ENCODE measurements at regions not wholly inside any gene's neighbourhood (a gene's known extent, or its start where the extent isn't known, plus 50 kb on each side); places are given as distances from the start of the nearest gene placed in this dataset.

- Mint-ChIP-seq H3K4me3 (ENCODE audit: unreplicated experiment) (no peak overlapping the region), H3K9me3 (ENCODE audit: low read depth) (peaks cover 5% of the 10 kb centered on the region), H3K36me3 (ENCODE audit: low read depth) (no peaks in the 10 kb centered on the region), H3K27me3 (ENCODE audit: low read depth) (no peaks in the 10 kb centered on the region), H3K4me1 (ENCODE audit: low read depth) (peaks cover 10% of the 10 kb centered on the region), H3K27ac (ENCODE audit: unreplicated experiment) (no peak overlapping the region)
- no peak for DNase-seq (ENCODE audit: low spot score)
- TF ChIP-seq CTCF (IDR thresholded peaks at IDR 0.05) = peak; percentile 14
These were observed 427.8 kb upstream of the ZMIZ1 start for GRCh38 chr10:78640796-78641636.

GRCh38 chr10:78641693-78642092, 427.1 kb upstream of the ZMIZ1 start:
- H3K27ac Mint-ChIP-seq (ENCODE audit: unreplicated experiment) = no peak overlapping the region
- peaks cover 10% of the 10 kb centered on the region for H3K4me1 Mint-ChIP-seq (ENCODE audit: low read depth)
- H3K27me3 Mint-ChIP-seq (ENCODE audit: low read depth) = no peaks in the 10 kb centered on the region
- no peaks in the 10 kb centered on the region for H3K36me3 Mint-ChIP-seq (ENCODE audit: low read depth)
- peaks cover 5% of the 10 kb centered on the region for H3K9me3 Mint-ChIP-seq (ENCODE audit: low read depth)
- no peak overlapping the region for H3K4me3 Mint-ChIP-seq (ENCODE audit: unreplicated experiment)
- TF ChIP-seq CTCF (IDR thresholded peaks at IDR 0.05) = no peak
- no peak for DNase-seq (ENCODE audit: low spot score)

- no peak overlapping the region for H3K4me3 Mint-ChIP-seq (ENCODE audit: unreplicated experiment)
- H3K36me3 Mint-ChIP-seq (ENCODE audit: low read depth) = no peaks in the 10 kb centered on the region
- DNase-seq (ENCODE audit: low spot score) = no peak
- no peak for TF ChIP-seq CTCF (IDR thresholded peaks at IDR 0.05)
- no peak overlapping the region for H3K27ac Mint-ChIP-seq (ENCODE audit: unreplicated experiment)
- peaks cover 10% of the 10 kb centered on the region for H3K4me1 Mint-ChIP-seq (ENCODE audit: low read depth)
- peaks cover 5% of the 10 kb centered on the region for H3K9me3 Mint-ChIP-seq (ENCODE audit: low read depth)
- H3K27me3 Mint-ChIP-seq (ENCODE audit: low read depth) = no peaks in the 10 kb centered on the region
These were observed 426.4 kb upstream of the ZMIZ1 start for GRCh38 chr10:78642269-78642816.

GRCh38 chr10:78643513-78643912, 425.3 kb upstream of the ZMIZ1 start:
- H3K27me3 Mint-ChIP-seq (ENCODE audit: low read depth) = no peaks in the 10 kb centered on the region
- H3K9me3 Mint-ChIP-seq (ENCODE audit: low read depth) = peaks cover 5% of the 10 kb centered on the region
- no peaks in the 10 kb centered on the region for H3K36me3 Mint-ChIP-seq (ENCODE audit: low read depth)
- no peak overlapping the region for H3K27ac Mint-ChIP-seq (ENCODE audit: unreplicated experiment)
- TF ChIP-seq CTCF (IDR thresholded peaks at IDR 0.05) = no peak
- no peak for DNase-seq (ENCODE audit: low spot score)
- no peak overlapping the region for H3K4me3 Mint-ChIP-seq (ENCODE audit: unreplicated experiment)
- H3K4me1 Mint-ChIP-seq (ENCODE audit: low read depth) = peaks cover 21% of the 10 kb centered on the region

- no peak for TF ChIP-seq CTCF (IDR thresholded peaks at IDR 0.05)
- Mint-ChIP-seq H3K27ac (ENCODE audit: unreplicated experiment) (no peak overlapping the region), H3K27me3 (ENCODE audit: low read depth) (no peaks in the 10 kb centered on the region), H3K9me3 (ENCODE audit: low read depth) (peaks cover 5% of the 10 kb centered on the region), H3K4me1 (ENCODE audit: low read depth) (peaks cover 22% of the 10 kb centered on the region), H3K36me3 (ENCODE audit: low read depth) (no peaks in the 10 kb centered on the region), H3K4me3 (ENCODE audit: unreplicated experiment) (no peak overlapping the region)
- no peak for DNase-seq (ENCODE audit: low spot score)
These were observed 424.2 kb upstream of the ZMIZ1 start for GRCh38 chr10:78644550-78644949.
